ENCODE measurements at regions not wholly inside any gene's neighbourhood (a gene's known extent, or its start where the extent isn't known, plus 50 kb on each side); places are given as distances from the start of the nearest gene placed in this dataset.

DNA sequence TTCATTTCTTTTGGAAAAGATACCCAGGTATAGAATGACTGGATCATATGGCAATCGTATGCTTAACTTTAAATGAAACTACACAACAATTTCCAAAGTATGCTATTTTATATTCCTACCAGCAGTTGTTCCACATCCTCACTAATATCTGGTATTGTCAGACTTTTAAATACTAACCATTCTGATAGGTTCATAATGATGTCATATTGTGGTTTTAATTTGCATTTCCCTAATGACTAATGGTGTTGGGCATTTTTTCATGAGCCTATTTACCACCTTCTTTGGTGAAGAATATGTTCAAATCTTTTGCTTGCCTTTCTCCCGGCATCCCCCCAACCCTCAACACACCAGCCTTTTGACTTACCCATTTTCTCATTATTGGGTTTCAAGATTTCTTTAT lies 96.2 kb upstream of the HMGN3 start:
- TF ChIP-seq CTCF (conservative IDR thresholded peaks at IDR 0.05; ENCODE audit: low read depth, low read length) = no peak
- H3K4me3 ChIP-seq (ENCODE audit: low read length) = no peak overlapping the region
- no peak for DNase-seq (ENCODE audit: low read depth)

DNA sequence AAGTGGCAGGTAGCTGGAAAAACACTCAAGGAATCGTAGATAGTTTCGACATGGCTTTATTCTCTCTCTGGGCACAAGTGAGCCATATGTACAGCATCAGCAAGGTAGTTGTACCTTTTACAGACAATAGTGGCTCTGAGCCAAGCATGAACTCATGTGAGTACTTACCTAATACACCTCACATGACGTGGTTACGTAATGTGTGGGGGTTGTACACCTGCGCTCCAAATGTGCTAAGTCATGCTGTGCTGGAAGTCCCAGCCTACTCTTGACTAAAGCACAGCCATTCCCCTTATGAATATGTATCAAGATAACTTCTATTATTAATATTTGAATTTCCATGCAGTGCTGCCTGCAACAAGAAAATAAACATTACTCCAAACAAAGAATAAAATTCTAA lies 78.8 kb upstream of the HMGN3 start:
- no peak for DNase-seq (ENCODE audit: low read depth)
- no peak overlapping the region for H3K4me3 ChIP-seq (ENCODE audit: low read length)
- no peak for TF ChIP-seq CTCF (conservative IDR thresholded peaks at IDR 0.05; ENCODE audit: low read depth, low read length)

DNA sequence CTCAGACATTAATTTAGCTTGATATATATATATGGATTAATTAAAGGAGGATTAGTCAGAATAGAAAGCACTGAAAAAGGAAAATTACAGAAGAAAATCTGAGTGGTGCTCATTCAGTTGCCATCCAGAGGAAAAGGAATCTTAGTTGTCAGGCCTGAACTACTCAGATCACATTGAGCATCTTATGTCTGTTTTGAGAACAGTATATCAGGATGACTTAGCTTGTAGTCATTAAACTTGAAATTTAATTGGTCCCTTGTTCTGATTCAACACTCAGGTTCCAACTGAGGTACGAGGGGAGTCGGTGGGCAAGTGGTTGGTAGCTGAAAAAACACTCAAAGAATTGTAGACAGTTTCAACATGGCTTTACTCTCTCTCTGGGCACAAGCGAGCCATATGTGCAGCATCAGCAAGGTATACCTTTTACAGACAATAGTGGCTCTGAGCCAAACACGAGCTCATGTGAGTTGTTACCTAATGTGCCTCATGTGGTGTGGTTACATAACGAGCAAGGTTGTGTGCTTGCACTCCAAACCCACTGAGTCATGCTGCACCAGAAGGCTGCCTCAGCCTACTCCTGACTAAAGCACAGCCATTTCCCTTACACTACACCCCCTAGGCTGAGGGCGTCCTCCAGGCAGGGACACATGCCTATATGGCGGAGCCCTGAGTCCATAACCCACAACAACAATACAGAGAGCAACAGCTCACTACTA lies 73.0 kb upstream of the HMGN3 start:
- H3K4me3 ChIP-seq (ENCODE audit: low read length) = no peak overlapping the region
- DNase-seq (ENCODE audit: low read depth) = peak; percentile 6
- no peak for TF ChIP-seq CTCF (conservative IDR thresholded peaks at IDR 0.05; ENCODE audit: low read depth, low read length)

GRCh38 chr6:79305020-79305419 lies 70.5 kb upstream of the HMGN3 start:
- no peak for DNase-seq (ENCODE audit: low read depth)
- no peak for TF ChIP-seq CTCF (conservative IDR thresholded peaks at IDR 0.05; ENCODE audit: low read depth, low read length)
- no peak overlapping the region for H3K4me3 ChIP-seq (ENCODE audit: low read length)

DNA sequence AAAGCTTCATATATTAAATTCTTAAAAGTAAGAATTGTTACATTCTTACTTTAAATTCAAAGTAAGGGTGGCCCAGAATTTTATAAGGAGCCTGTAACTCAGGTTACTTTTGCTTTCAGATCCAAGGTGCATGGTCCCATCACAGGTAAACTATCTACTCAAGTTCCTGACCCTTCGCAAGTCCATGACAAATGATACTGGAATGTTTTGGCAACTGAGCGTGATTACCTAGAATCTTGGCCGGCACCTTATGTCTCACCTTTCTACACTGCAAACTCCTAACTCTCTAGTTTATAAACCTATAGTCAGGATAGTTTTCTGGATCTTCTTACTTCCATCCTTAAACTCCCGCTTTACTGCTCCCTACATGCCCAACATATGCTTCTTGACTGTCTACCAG lies 67.9 kb upstream of the HMGN3 start:
- DNase-seq (ENCODE audit: low read depth) = no peak
- no peak overlapping the region for H3K4me3 ChIP-seq (ENCODE audit: low read length)
- no peak for TF ChIP-seq CTCF (conservative IDR thresholded peaks at IDR 0.05; ENCODE audit: low read depth, low read length)

GRCh38 chr6:79301290-79301689 lies 66.8 kb upstream of the HMGN3 start:
- TF ChIP-seq CTCF (conservative IDR thresholded peaks at IDR 0.05; ENCODE audit: low read depth, low read length) = no peak
- H3K4me3 ChIP-seq (ENCODE audit: low read length) = no peak overlapping the region
- DNase-seq (ENCODE audit: low read depth) = no peak

DNA sequence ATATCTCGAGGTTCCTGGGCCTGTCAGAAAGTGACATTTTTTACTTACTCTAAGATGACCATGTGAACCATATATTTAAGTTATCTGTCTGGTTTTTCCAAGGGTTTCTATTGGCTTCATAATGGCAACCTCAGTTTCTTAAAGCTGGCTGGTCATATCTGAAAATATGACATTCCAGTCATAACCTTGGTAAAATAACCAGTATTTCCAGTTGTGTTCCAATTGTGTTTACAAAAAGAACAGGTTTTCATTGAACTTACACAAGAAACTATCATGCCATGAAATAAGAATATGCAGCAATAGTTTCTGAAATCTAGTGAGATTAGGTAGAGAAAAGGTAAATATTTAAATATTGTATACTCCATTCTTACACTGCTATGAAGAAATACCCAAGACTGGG lies 61.7 kb upstream of the HMGN3 start:
- no peak for DNase-seq (ENCODE audit: low read depth)
- no peak for TF ChIP-seq CTCF (conservative IDR thresholded peaks at IDR 0.05; ENCODE audit: low read depth, low read length)
- H3K4me3 ChIP-seq (ENCODE audit: low read length) = no peak overlapping the region

Measured in retinal pigment epithelial cell (primary cell).